ENCODE measurements at regions not wholly inside any gene's neighbourhood (a gene's known extent, or its start where the extent isn't known, plus 50 kb on each side); places are given as distances from the start of the nearest gene placed in this dataset.

DNA sequence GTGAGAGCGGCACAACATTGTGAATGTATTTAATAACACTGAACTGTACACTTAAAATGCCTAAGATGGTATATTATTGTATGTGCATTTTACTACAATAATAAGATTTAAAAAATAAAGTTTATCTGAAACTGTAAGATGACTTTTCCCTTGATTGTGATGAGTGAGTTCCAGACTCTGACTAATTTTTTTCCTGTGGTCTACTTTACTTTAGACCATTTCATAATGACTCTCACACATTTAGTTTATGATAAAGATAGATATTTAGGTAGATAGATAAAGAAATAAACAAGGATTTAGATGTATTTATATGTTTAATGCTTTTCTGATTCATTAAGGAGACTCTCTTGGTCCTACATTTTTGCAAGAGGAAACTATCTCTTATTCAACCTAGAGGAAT is 835.9 kb upstream of the SORCS1 start:
- WGBS, 2 experiments (ENCODE audit: insufficient coverage in 2 of 2) = no CpG with 5 or more reads among the region's 1 CpG
- no peaks in the 10 kb centered on the region for H3K9me3 ChIP-seq (ENCODE audit: control insufficient read depth, low read length)

DNA sequence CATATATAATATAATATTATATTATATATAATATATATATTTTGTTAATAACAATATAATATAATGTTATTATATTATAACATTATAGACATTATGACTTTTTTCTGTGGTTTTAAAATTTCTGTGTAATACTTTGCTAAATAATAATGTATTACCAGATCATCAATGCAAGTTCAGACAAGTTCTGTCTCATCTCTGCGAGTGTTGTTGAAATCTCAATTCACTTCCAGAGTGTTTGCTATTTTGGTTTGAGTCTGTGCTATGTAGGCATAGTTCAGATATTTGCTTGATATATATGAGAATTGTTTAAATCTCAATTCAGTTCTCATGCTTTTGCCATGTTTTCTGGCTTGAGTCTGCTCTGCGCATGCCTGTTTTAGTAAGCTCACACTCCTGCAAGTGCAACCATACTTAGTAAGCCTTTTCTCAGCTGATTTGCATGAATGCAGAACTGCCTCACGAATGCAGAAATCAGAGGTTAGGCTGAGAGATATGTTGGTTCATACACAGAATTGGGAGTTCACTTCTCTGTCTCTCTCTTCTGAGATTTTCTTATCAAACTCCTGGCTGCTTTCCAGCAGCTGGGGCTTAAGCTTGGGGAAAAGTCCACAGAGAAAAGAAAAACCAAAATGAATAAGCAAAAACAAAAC is 830.2 kb upstream of the SORCS1 start:
- H3K4me1 ChIP-seq (ENCODE audit: control insufficient read depth, insufficient read depth, low read length, poor library complexity, severe bottlenecking) = no peaks in the 10 kb centered on the region
- H3K27ac ChIP-seq (ENCODE audit: low read depth, low read length, severe bottlenecking) = no peak overlapping the region
- no peaks in the 10 kb centered on the region for H3K36me3 ChIP-seq (ENCODE audit: control insufficient read depth, insufficient read depth, low read length)
- H3K9me3 ChIP-seq (ENCODE audit: control insufficient read depth, low read length) = no peaks in the 10 kb centered on the region
- WGBS, 2 experiments (ENCODE audit: insufficient coverage in 2 of 2) = 100% methylated on average over 1 of the region's 3 CpGs
- H3K4me3 ChIP-seq (ENCODE audit: extremely low read depth, insufficient read depth, low read length, poor library complexity, severe bottlenecking) = no peak overlapping the region

More for the DNA sequence above, 835.9 kb upstream of the SORCS1 start:
- no peak overlapping the region for H3K4me3 ChIP-seq (ENCODE audit: extremely low read depth, insufficient read depth, low read length, poor library complexity, severe bottlenecking)
- H3K4me1 ChIP-seq (ENCODE audit: control insufficient read depth, insufficient read depth, low read length, poor library complexity, severe bottlenecking) = no peaks in the 10 kb centered on the region
- H3K27ac ChIP-seq (ENCODE audit: low read depth, low read length, severe bottlenecking) = no peak overlapping the region
- no peaks in the 10 kb centered on the region for H3K36me3 ChIP-seq (ENCODE audit: control insufficient read depth, insufficient read depth, low read length)

DNA sequence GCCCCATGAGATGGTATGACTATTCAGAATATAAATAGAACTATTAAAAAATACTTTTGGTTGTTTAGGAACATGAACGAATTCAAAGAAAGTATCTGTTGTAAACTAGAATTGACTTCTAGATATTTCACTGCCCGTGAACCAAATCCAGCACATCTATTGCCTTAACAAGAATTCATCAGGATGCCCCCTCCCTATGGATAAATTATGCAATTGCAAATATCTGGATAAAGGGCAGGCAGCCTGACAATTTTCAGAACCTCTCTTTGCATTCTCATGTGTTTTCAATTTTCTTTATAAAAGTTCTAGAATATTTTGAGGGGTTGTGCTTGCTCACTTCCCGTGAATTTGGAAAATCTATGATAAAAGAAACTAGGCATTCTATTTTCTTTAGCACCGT is 822.1 kb upstream of the SORCS1 start:
- H3K4me3 ChIP-seq (ENCODE audit: extremely low read depth, insufficient read depth, low read length, poor library complexity, severe bottlenecking) = no peak overlapping the region
- no peaks in the 10 kb centered on the region for H3K4me1 ChIP-seq (ENCODE audit: control insufficient read depth, insufficient read depth, low read length, poor library complexity, severe bottlenecking)
- H3K36me3 ChIP-seq (ENCODE audit: control insufficient read depth, insufficient read depth, low read length) = no peaks in the 10 kb centered on the region
- H3K27ac ChIP-seq (ENCODE audit: low read depth, low read length, severe bottlenecking) = no peak overlapping the region
- no peaks in the 10 kb centered on the region for H3K9me3 ChIP-seq (ENCODE audit: control insufficient read depth, low read length)
- WGBS, 2 experiments (ENCODE audit: insufficient coverage in 2 of 2) = no CpG with 5 or more reads among the region's 4 CpGs

DNA sequence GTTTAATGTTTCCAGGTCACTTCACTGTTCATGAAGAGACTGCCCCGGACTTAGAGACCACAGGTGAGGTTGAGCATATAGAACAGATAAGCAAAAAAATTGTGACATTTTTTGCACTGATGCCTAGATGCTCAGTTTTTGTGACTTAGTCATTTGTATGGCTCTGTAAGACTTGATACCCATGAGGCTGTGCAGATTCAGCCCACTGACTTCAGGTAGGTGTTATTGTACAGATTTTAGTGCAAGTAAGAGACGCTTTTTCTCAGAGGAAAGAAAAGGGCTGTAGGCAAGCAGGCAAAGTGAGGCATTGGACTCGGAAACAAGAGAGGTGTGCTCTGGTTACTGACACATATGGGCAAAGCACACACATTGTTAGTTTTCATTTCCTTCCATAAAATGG is 820.1 kb upstream of the SORCS1 start:
- no peak overlapping the region for H3K27ac ChIP-seq (ENCODE audit: low read depth, low read length, severe bottlenecking)
- no peaks in the 10 kb centered on the region for H3K36me3 ChIP-seq (ENCODE audit: control insufficient read depth, insufficient read depth, low read length)
- H3K4me1 ChIP-seq (ENCODE audit: control insufficient read depth, insufficient read depth, low read length, poor library complexity, severe bottlenecking) = no peaks in the 10 kb centered on the region
- H3K4me3 ChIP-seq (ENCODE audit: extremely low read depth, insufficient read depth, low read length, poor library complexity, severe bottlenecking) = no peak overlapping the region
- no peaks in the 10 kb centered on the region for H3K9me3 ChIP-seq (ENCODE audit: control insufficient read depth, low read length)
- WGBS, 2 experiments (ENCODE audit: insufficient coverage in 2 of 2) = 95 to 100% methylated on average over 1 to 2 of the region's 3 CpGs

DNA sequence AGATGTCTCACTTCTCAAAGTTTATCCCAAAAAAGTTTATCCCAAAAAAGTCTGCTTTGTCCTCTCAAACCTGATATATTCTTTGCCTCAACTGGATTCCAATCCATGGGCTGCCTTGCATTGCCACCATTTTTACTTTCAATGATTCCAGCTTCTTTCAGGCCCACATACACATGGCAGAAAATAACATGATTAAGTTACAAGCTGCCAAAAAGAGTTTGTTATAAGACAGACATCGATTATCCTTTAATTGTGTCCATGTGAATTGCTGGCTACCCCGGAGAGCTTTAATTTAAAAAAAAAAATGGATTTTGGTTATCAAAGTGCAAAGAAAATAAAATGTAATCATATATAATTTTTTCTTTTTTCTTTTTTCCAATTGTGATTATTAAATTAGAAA is 819.6 kb upstream of the SORCS1 start:
- Histone ChIP-seq H3K27ac (ENCODE audit: low read depth, low read length, severe bottlenecking) (no peak overlapping the region), H3K4me3 (ENCODE audit: extremely low read depth, insufficient read depth, low read length, poor library complexity, severe bottlenecking) (no peak overlapping the region), H3K9me3 (ENCODE audit: control insufficient read depth, low read length) (no peaks in the 10 kb centered on the region), H3K36me3 (ENCODE audit: control insufficient read depth, insufficient read depth, low read length) (no peaks in the 10 kb centered on the region), H3K4me1 (ENCODE audit: control insufficient read depth, insufficient read depth, low read length, poor library complexity, severe bottlenecking) (no peaks in the 10 kb centered on the region)
- no CpG with 5 or more reads among the region's 2 CpGs for WGBS, 2 experiments (ENCODE audit: insufficient coverage in 2 of 2)

DNA sequence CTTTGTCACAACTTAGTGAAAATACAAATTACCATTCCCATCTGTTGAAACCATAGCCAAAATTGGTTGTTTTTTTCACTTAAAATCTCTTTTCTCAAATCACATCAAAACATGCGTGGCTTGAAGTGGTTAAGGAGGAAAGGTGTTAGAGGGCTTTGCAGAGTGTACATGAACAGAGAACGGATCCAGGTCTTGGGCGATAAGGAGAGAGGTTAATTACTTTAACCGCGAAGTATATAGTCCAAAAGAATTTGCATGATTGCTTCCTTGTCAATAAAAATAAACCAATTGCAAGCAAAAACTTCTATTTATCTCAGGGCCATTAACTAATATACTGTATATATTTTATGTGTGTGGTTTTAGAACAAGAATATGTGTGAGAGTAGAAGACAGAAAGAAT is 813.9 kb upstream of the SORCS1 start:
- no peak overlapping the region for H3K4me3 ChIP-seq (ENCODE audit: extremely low read depth, insufficient read depth, low read length, poor library complexity, severe bottlenecking)
- no peaks in the 10 kb centered on the region for H3K36me3 ChIP-seq (ENCODE audit: control insufficient read depth, insufficient read depth, low read length)
- WGBS, 2 experiments (ENCODE audit: insufficient coverage in 2 of 2) = 85 to 100% methylated on average over 2 to 3 of the region's 5 CpGs
- H3K4me1 ChIP-seq (ENCODE audit: control insufficient read depth, insufficient read depth, low read length, poor library complexity, severe bottlenecking) = no peaks in the 10 kb centered on the region
- H3K27ac ChIP-seq (ENCODE audit: low read depth, low read length, severe bottlenecking) = no peak overlapping the region
- H3K9me3 ChIP-seq (ENCODE audit: control insufficient read depth, low read length) = no peaks in the 10 kb centered on the region

DNA sequence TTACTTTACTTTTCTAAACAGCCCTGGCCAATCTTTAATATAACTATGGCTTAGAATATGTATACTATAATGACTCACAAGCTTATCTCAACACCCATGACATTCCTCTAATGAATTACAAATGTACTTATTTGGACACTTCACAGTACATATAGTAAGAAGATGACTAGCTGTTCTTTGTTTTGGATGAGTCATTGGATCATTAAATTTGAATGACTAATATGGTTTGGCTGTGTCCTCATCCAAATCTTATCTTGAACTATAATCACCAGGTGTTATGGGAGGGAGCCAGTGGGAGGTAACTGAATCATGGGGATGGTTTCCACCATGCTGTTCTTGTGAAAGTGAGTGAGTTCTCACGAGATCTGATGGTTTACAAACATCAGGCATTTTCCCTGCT is 807.5 kb upstream of the SORCS1 start:
- 100% methylated on average over 1 of the region's 1 CpG; no CpG with 5 or more reads in 1 of the 2 experiments for WGBS, 2 experiments (ENCODE audit: insufficient coverage in 2 of 2)
- no peak overlapping the region for H3K27ac ChIP-seq (ENCODE audit: low read depth, low read length, severe bottlenecking)
- no peaks in the 10 kb centered on the region for H3K36me3 ChIP-seq (ENCODE audit: control insufficient read depth, insufficient read depth, low read length)
- H3K9me3 ChIP-seq (ENCODE audit: control insufficient read depth, low read length) = no peaks in the 10 kb centered on the region
- no peaks in the 10 kb centered on the region for H3K4me1 ChIP-seq (ENCODE audit: control insufficient read depth, insufficient read depth, low read length, poor library complexity, severe bottlenecking)
- no peak overlapping the region for H3K4me3 ChIP-seq (ENCODE audit: extremely low read depth, insufficient read depth, low read length, poor library complexity, severe bottlenecking)

DNA sequence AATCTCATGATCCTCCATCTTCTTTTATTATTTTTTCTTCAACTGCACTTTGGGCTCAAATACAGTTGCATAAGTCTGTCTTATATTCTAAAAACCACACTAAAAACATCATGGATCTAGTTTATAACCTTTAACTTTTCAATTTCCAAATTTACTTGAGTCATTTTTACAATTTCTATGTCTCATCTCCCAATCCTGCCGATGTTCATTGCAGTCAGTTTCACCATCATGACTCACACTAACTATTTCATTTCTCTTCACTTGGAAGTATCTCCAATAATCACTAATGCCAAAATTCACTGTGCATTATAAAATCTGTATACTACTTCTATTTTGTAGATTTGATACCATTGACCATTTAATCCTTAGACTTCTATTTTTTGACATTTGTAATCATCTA is 806.9 kb upstream of the SORCS1 start:
- Histone ChIP-seq H3K27ac (ENCODE audit: low read depth, low read length, severe bottlenecking) (no peak overlapping the region), H3K4me3 (ENCODE audit: extremely low read depth, insufficient read depth, low read length, poor library complexity, severe bottlenecking) (no peak overlapping the region), H3K9me3 (ENCODE audit: control insufficient read depth, low read length) (no peaks in the 10 kb centered on the region), H3K36me3 (ENCODE audit: control insufficient read depth, insufficient read depth, low read length) (no peaks in the 10 kb centered on the region), H3K4me1 (ENCODE audit: control insufficient read depth, insufficient read depth, low read length, poor library complexity, severe bottlenecking) (no peaks in the 10 kb centered on the region)
- 90 to 100% methylated on average over 1 of the region's 1 CpG for WGBS, 2 experiments (ENCODE audit: insufficient coverage in 2 of 2)

DNA sequence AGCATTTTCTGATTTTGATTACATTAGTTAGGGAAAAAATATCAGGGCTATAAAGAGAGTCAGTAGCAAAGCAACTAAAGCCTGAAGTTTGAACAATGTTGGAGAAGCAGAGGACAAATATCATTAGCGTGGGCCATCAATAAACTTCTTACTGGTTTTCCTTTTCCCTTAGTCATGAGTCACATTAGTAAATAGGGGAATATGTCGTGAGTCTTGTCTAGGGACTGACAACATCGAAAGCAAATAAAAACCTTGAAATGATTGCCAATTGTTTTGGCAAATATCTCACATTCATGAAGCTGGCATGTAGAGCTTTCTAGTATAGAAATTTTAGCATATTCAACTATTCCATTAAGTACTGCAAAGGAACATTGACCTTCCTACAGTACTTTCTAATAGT is 806.0 kb upstream of the SORCS1 start:
- no peaks in the 10 kb centered on the region for H3K9me3 ChIP-seq (ENCODE audit: control insufficient read depth, low read length)
- WGBS, 2 experiments (ENCODE audit: insufficient coverage in 2 of 2) = 70% methylated on average over 2 of the region's 3 CpGs; no CpG with 5 or more reads in 1 of the 2 experiments
- no peak overlapping the region for H3K4me3 ChIP-seq (ENCODE audit: extremely low read depth, insufficient read depth, low read length, poor library complexity, severe bottlenecking)
- no peaks in the 10 kb centered on the region for H3K4me1 ChIP-seq (ENCODE audit: control insufficient read depth, insufficient read depth, low read length, poor library complexity, severe bottlenecking)
- H3K36me3 ChIP-seq (ENCODE audit: control insufficient read depth, insufficient read depth, low read length) = no peaks in the 10 kb centered on the region
- no peak overlapping the region for H3K27ac ChIP-seq (ENCODE audit: low read depth, low read length, severe bottlenecking)

DNA sequence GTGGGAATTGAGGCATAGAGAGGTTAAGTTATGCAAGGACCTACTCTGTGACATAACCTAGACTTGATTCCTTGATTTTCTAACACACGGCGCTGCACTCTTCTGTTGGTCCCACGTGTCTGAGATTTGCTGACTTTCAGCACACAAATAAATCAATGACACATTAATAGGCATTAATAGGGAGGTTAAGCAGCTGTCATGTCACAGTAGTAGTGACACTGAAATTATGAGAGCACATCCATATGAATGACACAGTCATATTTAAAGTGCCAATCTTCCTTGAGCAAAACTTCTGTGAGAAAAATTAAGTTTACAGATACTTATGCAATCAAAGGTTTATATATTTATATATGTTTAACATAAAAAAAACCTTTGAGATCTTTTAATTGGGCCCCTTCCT is 805.4 kb upstream of the SORCS1 start:
- no CpG with 5 or more reads among the region's 3 CpGs for WGBS, 2 experiments (ENCODE audit: insufficient coverage in 2 of 2)
- Histone ChIP-seq H3K36me3 (ENCODE audit: control insufficient read depth, insufficient read depth, low read length) (no peaks in the 10 kb centered on the region), H3K9me3 (ENCODE audit: control insufficient read depth, low read length) (no peaks in the 10 kb centered on the region)

DNA sequence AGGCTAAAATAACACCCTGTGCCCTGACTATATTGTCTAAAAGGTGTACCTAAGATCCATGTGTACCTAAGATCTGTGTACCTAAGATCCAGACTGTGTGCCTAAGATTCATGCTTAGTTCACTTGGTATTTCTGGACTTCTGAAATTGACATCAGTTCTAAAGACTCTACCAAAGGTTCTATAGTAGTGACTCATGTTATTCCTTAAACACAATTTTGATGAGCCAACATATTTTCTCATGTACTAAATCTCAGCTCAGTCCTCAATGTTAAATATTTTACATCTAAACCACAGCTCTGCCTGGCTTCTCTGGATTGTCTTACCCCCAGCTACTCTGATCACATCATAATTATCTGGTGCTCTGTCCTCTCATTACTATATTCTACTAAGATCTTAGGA is 802.3 kb upstream of the SORCS1 start:
- Histone ChIP-seq H3K4me3 (ENCODE audit: extremely low read depth, insufficient read depth, low read length, poor library complexity, severe bottlenecking) (no peak overlapping the region), H3K4me1 (ENCODE audit: control insufficient read depth, insufficient read depth, low read length, poor library complexity, severe bottlenecking) (no peaks in the 10 kb centered on the region), H3K27ac (ENCODE audit: low read depth, low read length, severe bottlenecking) (no peak overlapping the region), H3K36me3 (ENCODE audit: control insufficient read depth, insufficient read depth, low read length) (no peaks in the 10 kb centered on the region), H3K9me3 (ENCODE audit: control insufficient read depth, low read length) (no peaks in the 10 kb centered on the region)

More for the DNA sequence above, 805.4 kb upstream of the SORCS1 start:
- no peaks in the 10 kb centered on the region for H3K4me1 ChIP-seq (ENCODE audit: control insufficient read depth, insufficient read depth, low read length, poor library complexity, severe bottlenecking)
- no peak overlapping the region for H3K4me3 ChIP-seq (ENCODE audit: extremely low read depth, insufficient read depth, low read length, poor library complexity, severe bottlenecking)
- no peak overlapping the region for H3K27ac ChIP-seq (ENCODE audit: low read depth, low read length, severe bottlenecking)

Data from mesodermal cell (in vitro differentiated cells).